Neural cell (in vitro differentiated cells): ENCODE measurements at regions not wholly inside any gene's neighbourhood (a gene's known extent, or its start where the extent isn't known, plus 50 kb on each side); places are given as distances from the start of the nearest gene placed in this dataset.

Experiments used
- H2AFZ ChIP-seq: fragments of 200-600, 300-800 bp; sonication (generic), shearing (Covaris generic); 2 replicates; pipeline ENCODE4 v1.6.0; 2014; ENCODE audit warnings: low read depth, mild to moderate bottlenecking, antibody characterized with exemption, low read length, moderate library complexity
- H3F3A ChIP-seq: fragments of 200-600 bp; shearing (Covaris generic); 2 replicates; pipeline ENCODE4 v1.6.1; 2016; ENCODE audit warnings: mild to moderate bottlenecking, moderate library complexity, mixed read lengths, antibody characterized with exemption, low read length; ENCODE audit not compliant: insufficient read depth, poor library complexity, severe bottlenecking
- H3K27ac ChIP-seq: fragments of 200-600, 300-800 bp; sonication (generic), shearing (Covaris generic); 2 replicates; pipeline ENCODE4 v1.5.1; 2014; ENCODE audit warnings: mild to moderate bottlenecking, low read length, moderate library complexity
- H3K27me3 ChIP-seq: fragments of 300-800, 200-600 bp; sonication (generic), shearing (Covaris generic); 2 replicates; pipeline ENCODE4 v1.6.0; 2014; ENCODE audit warnings: mild to moderate bottlenecking, low read depth, low read length, moderate library complexity; ENCODE audit not compliant: insufficient read depth
- H3K36me3 ChIP-seq: fragments of 300-800, 200-600 bp; sonication (generic), shearing (Covaris generic); 2 replicates; pipeline ENCODE4 v1.5.1; 2014; ENCODE audit warnings: mild to moderate bottlenecking, antibody characterized with exemption, low read length, moderate library complexity; ENCODE audit not compliant: insufficient read depth
- H3K4me2 ChIP-seq: fragments of 300-800, 200-600 bp; sonication (generic), shearing (Covaris generic); 2 replicates; pipeline ENCODE4 v1.6.0; 2014; ENCODE audit warnings: mild to moderate bottlenecking, low read length
- H3K4me3 ChIP-seq: fragments of 300-800, 200-600 bp; sonication (generic), shearing (Covaris generic); 2 replicates; pipeline ENCODE4 v1.5.1; 2014; ENCODE audit warnings: mild to moderate bottlenecking, low read length, moderate library complexity
- H3K79me2 ChIP-seq: fragments of 200-600 bp; shearing (Covaris generic); replicated peaks from 2 replicates; pipeline ENCODE4 v1.6.0; 2014; ENCODE audit warnings: mild to moderate bottlenecking, low read length, moderate library complexity; ENCODE audit not compliant: insufficient read depth
- H3K9ac ChIP-seq: fragments of 300-800, 200-600 bp; sonication (generic), shearing (Covaris generic); 2 replicates; pipeline ENCODE4 v1.6.1; 2016; ENCODE audit warnings: mild to moderate bottlenecking, low read length, mixed read lengths
- H3K9me2 ChIP-seq: fragments of 200-600 bp; shearing (Covaris generic); 2 replicates; pipeline ENCODE4 v1.6.1; 2016; ENCODE audit warnings: mild to moderate bottlenecking, low read length, mixed read lengths; ENCODE audit not compliant: insufficient read depth
- H3K9me3 ChIP-seq: fragments of 200-600, 300-800 bp; sonication (generic), shearing (Covaris generic); 2 replicates; pipeline ENCODE4 v1.6.1; 2016; ENCODE audit warnings: mild to moderate bottlenecking, mixed run types, low read length, moderate library complexity, mixed read lengths
- H4K20me1 ChIP-seq: fragments of 200-600 bp; shearing (Covaris generic); 2 replicates; pipeline ENCODE4 v1.6.1; 2016; ENCODE audit warnings: mild to moderate bottlenecking, mixed run types; ENCODE audit not compliant: insufficient read depth
- CTCF ChIP-seq: fragments of 450-650 bp; IDR thresholded peaks from 2 replicates; pipeline ENCODE4 v1.5.1; 2014; ENCODE audit warnings: antibody characterized with exemption, mild to moderate bottlenecking, moderate library complexity; ENCODE audit not compliant: poor library complexity, severe bottlenecking
- EP300 ChIP-seq: fragments of 450-650 bp; conservative IDR thresholded peaks from 2 replicates; pipeline ENCODE4 v1.6.1; 2014; ENCODE audit warnings: antibody characterized with exemption, mild to moderate bottlenecking, moderate library complexity; ENCODE audit not compliant: poor library complexity, severe bottlenecking
- EZH2 ChIP-seq: fragments of 200-600, 300-800 bp; shearing (Covaris generic), sonication (generic); IDR thresholded peaks from 2 replicates; pipeline ENCODE4 v1.6.1; 2014; ENCODE audit warnings: antibody characterized with exemption, low read length, borderline replicate concordance, mild to moderate bottlenecking; ENCODE audit not compliant: insufficient read depth, poor library complexity, severe bottlenecking
- MXI1 ChIP-seq: fragments of 450-650 bp; conservative IDR thresholded peaks from 2 replicates; pipeline ENCODE4 v1.6.1; 2014; ENCODE audit warnings: antibody characterized with exemption, mild to moderate bottlenecking; ENCODE audit not compliant: poor library complexity, severe bottlenecking
- POLR2AphosphoS5 ChIP-seq: IDR thresholded peaks from 2 replicates; pipeline ENCODE4 v1.6.1; 2012
- RAD21 ChIP-seq: fragments of 450-650 bp; conservative IDR thresholded peaks from 2 replicates; pipeline ENCODE4 v1.6.1; 2014; ENCODE audit warnings: antibody characterized with exemption, mild to moderate bottlenecking, moderate library complexity
- REST ChIP-seq: IDR thresholded peaks from 2 replicates; pipeline ENCODE4 v1.6.1; 2012; ENCODE audit warnings: borderline replicate concordance
- SMC3 ChIP-seq: fragments of 450-650 bp; conservative IDR thresholded peaks from 2 replicates; pipeline ENCODE4 v1.6.1; 2014; ENCODE audit warnings: antibody characterized with exemption, mild to moderate bottlenecking, moderate library complexity; ENCODE audit not compliant: poor library complexity
- TAF1 ChIP-seq: IDR thresholded peaks from 2 replicates; pipeline ENCODE4 v1.6.1; 2012; ENCODE audit warnings: low read depth

DNA sequence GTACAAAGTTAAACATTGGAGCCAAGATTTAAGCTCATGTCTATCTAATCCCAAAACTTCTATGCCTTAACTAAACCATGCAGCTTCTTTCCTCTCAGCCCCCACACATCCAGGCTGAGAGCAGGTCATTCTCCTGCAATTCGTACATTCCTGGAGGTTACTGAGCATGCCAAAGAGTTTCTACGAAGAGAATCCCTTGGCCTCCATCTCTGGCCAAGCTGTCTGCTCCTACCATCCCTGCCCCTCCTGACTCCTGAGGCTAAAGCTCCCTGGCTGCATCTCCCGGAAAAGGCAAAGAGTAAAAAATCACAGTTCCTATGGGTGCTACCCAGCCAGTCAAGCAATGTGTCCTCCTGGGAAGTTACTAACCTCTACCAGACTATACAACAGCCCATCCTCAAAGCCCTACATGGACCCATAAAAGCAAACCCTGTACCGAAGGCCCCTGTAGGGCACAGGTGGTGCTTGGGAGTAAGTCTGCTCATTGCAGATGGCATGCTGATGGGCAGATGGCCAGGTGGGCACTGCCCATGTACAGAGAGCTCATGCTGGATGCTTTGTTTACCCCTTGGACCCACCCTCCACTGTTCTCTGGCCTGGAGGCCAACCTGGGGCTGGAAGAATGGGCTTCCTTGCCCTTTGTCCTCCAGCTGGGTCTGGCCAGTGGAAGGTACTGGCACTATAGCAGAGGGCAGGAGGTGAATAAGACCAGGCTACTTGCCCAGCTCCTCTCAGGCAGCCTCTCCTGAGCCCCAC is 99.5 kb downstream of the TTC32 start:
- Histone ChIP-seq H3K27ac (no peak overlapping the region), H3K9me3 (no peaks in the 10 kb centered on the region), H3K4me2 (no peak overlapping the region), H4K20me1 (no peaks in the 10 kb centered on the region), H3F3A (no peaks in the 10 kb centered on the region), H3K27me3 (no peaks in the 10 kb centered on the region), H2AFZ (no peak overlapping the region), H3K4me3 (no peak overlapping the region), H3K79me2 (no peaks in the 10 kb centered on the region), H3K9me2 (no peaks in the 10 kb centered on the region), H3K36me3 (no peaks in the 10 kb centered on the region), H3K9ac (no peak overlapping the region)
- TF ChIP-seq EP300, result no peak
- no peak for TF ChIP-seq CTCF
- TF ChIP-seq RAD21, result no peak
- no peak for TF ChIP-seq TAF1
- no peak for TF ChIP-seq REST
- TF ChIP-seq SMC3, result no peak
- no peak for TF ChIP-seq MXI1
- TF ChIP-seq POLR2AphosphoS5, result no peak
- no peak for TF ChIP-seq EZH2

- H4K20me1 ChIP-seq, result no peaks in the 10 kb centered on the region
- H3K9me2 ChIP-seq, result no peaks in the 10 kb centered on the region
- no peaks in the 10 kb centered on the region for H3K79me2 ChIP-seq
- no peaks in the 10 kb centered on the region for H3K27me3 ChIP-seq
- H3F3A ChIP-seq, result no peaks in the 10 kb centered on the region
- H3K36me3 ChIP-seq, result no peaks in the 10 kb centered on the region
- no peak for TF ChIP-seq REST
- no peak for TF ChIP-seq EP300
- TF ChIP-seq POLR2AphosphoS5, result no peak
- no peaks in the 10 kb centered on the region for H3K9me3 ChIP-seq
- H3K27ac ChIP-seq, result no peak overlapping the region
- no peak overlapping the region for H3K4me3 ChIP-seq
- H3K9ac ChIP-seq, result no peak overlapping the region
- H2AFZ ChIP-seq, result no peak overlapping the region
- H3K4me2 ChIP-seq, result no peak overlapping the region
Measured at GRCh38 chr2:19801367-19802080, 100.3 kb downstream of the TTC32 start.
